ENCODE measurements at regions not wholly inside any gene's neighbourhood (a gene's known extent, or its start where the extent isn't known, plus 50 kb on each side); places are given as distances from the start of the nearest gene placed in this dataset.
"Not testable (repeated sequence)": the region's sequence is repeated elsewhere in the genome, so short reads cannot be mapped to it uniquely, and the experiment has no call there.

DNA sequence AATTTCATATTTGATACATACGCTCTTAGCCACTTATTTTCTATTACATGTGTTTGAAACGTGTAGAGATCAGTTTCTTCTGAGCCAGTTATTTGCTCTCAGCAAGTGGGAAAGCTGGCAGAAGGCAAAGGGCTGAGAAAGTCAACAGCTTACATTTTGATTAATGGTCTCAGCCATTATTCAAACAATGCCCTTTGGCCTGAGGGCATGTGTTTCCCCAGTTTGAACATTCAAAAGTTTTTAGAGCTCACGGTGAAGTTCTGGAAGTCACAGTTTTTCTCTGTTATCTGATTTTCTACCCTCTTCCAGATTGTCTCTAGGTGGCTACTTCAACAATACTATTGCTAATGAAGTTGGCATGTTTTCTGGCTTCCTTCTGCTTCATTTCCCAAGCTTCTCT, 591.8 kb upstream of the CPEB2 start:
- Mint-ChIP-seq H3K4me1 (no peaks in the 10 kb centered on the region), H3K27ac (no peak overlapping the region), H3K9me3 (peaks cover 0 to 3% (median 0%) of the 10 kb centered on the region in 9 donors), H3K4me3 (no peak overlapping the region), H3K36me3 (no peaks in the 10 kb centered on the region), H3K27me3 (peaks cover 0 to 7% (median 0%) of the 10 kb centered on the region in 5 donors)
- POLR2A ChIA-PET: no interaction called here
- ATAC-seq: no peak
- no peak for DNase-seq

DNA sequence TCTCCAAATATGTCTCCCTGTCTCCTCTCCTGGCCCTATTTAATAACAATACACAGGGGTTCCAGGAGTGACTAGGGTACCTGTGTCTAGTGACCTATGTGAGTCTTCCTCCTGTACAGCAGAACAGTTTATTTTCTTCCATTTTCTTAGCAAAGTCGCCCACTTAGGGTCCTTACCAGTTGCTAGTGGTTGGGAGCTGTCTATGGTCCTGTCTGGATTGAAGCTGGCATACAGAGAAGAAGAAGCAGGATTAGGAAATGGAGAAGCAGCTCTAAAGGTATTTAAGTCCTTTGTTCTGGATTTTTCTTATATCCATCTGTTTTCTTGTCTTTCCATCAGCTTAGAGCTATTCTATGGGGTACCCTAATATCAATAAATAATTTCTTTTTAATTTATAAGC, 587.1 kb upstream of the CPEB2 start:
- no peak for DNase-seq
- Mint-ChIP-seq H3K27me3 (peaks cover 0 to 7% (median 0%) of the 10 kb centered on the region in 5 donors), H3K9me3 (peaks cover 0 to 5% (median 0%) of the 10 kb centered on the region in 9 donors), H3K4me3 (no peak overlapping the region), H3K4me1 (no peaks in the 10 kb centered on the region), H3K27ac (no peak overlapping the region), H3K36me3 (no peaks in the 10 kb centered on the region)
- ATAC-seq: no peak
- POLR2A ChIA-PET: no interaction called here

DNA sequence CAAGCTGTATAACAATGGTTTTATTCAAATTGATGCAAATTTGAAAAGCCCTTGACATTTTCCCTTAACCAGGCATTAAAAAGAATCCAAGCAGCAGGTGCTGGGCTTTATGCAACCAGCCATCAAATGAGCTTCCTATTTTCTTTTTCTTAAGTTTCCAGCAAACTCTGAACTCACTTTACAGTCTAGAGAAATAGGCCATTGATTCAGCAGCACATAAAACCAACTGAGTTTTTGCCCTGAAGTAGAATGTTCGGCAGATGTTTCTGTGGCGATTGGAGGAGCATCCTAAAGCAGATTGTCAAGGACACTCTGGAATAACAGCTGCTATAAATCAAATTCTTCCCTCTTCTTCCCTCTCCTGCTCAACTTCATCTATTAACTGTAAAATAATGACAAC, 582.8 kb upstream of the CPEB2 start:
- no peaks in the 10 kb centered on the region for H3K36me3 Mint-ChIP-seq
- no peaks in the 10 kb centered on the region for H3K27me3 Mint-ChIP-seq
- DNase-seq: no peak
- H3K9me3 Mint-ChIP-seq: peaks cover 0 to 9% (median 3%) of the 10 kb centered on the region in 9 donors
- no peak for ATAC-seq
- no peak overlapping the region for H3K4me3 Mint-ChIP-seq
- POLR2A ChIA-PET: no interaction called here
- no peak overlapping the region for H3K27ac Mint-ChIP-seq
- H3K4me1 Mint-ChIP-seq: no peaks in the 10 kb centered on the region

DNA sequence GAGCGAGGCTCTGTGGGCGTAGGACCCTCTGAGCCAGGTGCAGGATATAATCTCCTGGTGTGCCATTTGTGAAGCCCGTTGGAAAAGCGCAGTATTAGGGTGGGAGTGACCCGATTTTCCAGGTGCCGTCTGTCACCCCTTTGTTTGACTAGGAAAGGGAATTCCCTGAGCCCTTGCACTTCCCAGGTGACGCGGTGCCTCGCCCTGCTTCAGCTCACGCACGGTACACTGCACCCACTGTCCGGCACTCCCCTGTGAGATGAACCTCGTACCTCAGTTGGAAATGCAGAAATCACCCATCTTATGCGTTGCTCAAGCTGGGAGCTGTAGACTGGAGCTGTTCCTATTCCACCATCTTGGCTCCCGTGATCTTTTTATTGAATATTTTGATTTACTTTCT, 576.0 kb upstream of the CPEB2 start:
- H3K4me1 Mint-ChIP-seq, H3K36me3 Mint-ChIP-seq, DNase-seq, H3K4me3 Mint-ChIP-seq, ATAC-seq, H3K27ac Mint-ChIP-seq, POLR2A ChIA-PET: not testable (repeated sequence)
- Mint-ChIP-seq H3K27me3 (peaks cover 0 to 22% (median 10%) of the 10 kb centered on the region in 5 donors), H3K9me3 (peaks cover 0 to 29% (median 9%) of the 10 kb centered on the region in 9 donors)

DNA sequence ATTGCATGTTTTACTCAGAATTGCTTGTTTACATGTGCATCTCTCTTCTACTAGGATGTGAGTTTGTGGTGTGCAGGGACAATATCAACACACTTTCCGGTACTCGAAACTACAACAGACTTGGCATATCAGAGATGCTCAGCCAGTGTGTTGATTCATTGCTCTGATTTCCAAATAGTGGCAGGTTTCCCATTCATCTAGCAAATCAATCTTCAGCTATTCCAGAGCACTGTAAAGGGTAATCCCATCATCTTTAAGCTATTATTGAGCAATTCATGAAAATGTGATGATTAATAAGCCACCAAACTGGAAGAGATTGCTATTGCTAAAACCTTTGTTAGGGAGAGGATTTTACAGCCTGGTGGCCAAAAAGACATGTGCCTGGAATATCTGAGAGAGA, 574.2 kb upstream of the CPEB2 start:
- POLR2A ChIA-PET: no interaction called here
- Mint-ChIP-seq H3K4me1 (peaks cover 0 to 4% (median 2%) of the 10 kb centered on the region in 4 donors), H3K36me3 (peaks cover 0 to 9% (median 0%) of the 10 kb centered on the region in 3 donors), H3K27me3 (peaks cover 0 to 26% (median 10%) of the 10 kb centered on the region in 5 donors), H3K4me3 (no peak overlapping the region), H3K27ac (no peak overlapping the region), H3K9me3 (peaks cover 0 to 26% (median 7%) of the 10 kb centered on the region in 9 donors)
- DNase-seq: no peak
- no peak for ATAC-seq

DNA sequence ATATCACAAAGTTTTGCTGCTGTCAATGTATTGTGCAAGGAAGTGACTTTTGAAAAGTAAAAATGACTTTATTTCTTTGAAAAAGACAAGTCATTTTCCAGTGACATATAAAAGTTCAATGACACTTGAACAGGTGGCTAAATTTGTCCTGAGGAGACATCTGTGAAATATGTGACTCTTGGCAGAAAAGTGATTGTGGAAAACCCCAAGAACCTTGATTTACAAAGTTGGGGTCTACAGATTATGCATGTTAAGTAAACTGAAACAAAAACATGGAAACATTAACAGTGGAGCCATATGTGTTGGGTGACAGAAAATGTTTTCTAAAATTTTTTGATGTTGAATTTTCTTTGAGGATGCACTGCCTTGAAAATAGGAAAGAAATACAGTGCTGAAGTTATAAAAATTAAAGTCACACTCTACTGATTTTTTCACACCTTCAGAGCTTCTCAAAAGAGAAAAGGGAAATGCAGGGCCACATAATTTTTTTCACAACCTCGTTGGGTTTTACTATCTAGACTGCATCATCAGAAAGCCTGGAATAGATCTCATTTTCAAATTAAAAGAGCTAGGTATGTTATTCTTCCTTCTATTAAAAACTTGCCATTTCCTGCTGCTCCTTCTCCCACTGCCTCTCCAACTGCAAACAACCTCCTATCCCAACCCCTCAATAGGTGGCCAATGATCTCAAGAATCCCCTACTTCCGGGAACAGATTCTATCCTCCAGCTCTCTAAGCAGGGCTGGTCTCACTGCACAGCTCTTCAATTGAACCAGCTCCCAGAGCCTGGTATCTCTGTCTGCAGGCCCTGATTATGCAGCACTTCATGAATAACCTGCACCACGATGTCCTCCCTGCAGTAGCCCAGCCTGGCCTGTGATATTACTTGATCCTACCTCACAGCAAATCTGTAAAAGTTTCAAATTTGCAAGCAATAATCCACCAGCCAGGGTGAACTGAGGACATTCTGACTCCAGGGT, 570.8 kb upstream of the CPEB2 start:
- POLR2A ChIA-PET: no interaction called here
- H3K4me1 Mint-ChIP-seq: peaks cover 0 to 4% (median 2%) of the 10 kb centered on the region in 4 donors
- ATAC-seq (no peak), DNase-seq (no peak)
- H3K27ac Mint-ChIP-seq: no peak overlapping the region
- H3K4me3 Mint-ChIP-seq: no peak overlapping the region
- H3K9me3 Mint-ChIP-seq: peaks cover 0 to 25% (median 0%) of the 10 kb centered on the region in 9 donors
- H3K36me3 Mint-ChIP-seq: peaks cover 0 to 9% (median 0%) of the 10 kb centered on the region in 3 donors
- peaks cover under 1 to 30% (median 8%) of the 10 kb centered on the region in 5 donors for H3K27me3 Mint-ChIP-seq

DNA sequence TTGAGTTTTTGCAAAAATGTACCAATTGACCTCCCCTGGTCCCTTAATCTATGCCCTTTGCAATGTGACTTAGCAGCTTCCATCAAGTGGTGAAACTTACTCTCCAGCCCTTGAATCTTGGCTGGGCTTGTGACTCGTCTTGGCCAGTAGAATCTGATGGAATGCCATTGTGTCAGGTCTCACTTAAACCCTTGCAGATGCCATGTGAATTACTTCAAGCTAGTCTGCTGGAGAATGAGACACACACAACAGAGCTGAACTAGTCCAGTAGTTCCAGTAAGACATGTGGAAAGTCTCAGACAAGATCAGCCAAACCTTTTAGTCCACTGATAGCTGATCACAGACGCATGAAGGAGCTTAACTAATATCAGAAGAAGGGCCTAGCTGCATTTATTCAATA, 567.8 kb upstream of the CPEB2 start:
- POLR2A ChIA-PET: no interaction called here
- ATAC-seq (no peak), DNase-seq (no peak)
- Mint-ChIP-seq H3K4me1 (peaks cover 0 to 1% (median 0%) of the 10 kb centered on the region in 4 donors), H3K4me3 (no peak overlapping the region), H3K36me3 (no peaks in the 10 kb centered on the region), H3K27ac (no peak overlapping the region), H3K27me3 (peaks cover 0 to 17% (median 2%) of the 10 kb centered on the region in 5 donors), H3K9me3 (peaks cover 0 to 3% (median 0%) of the 10 kb centered on the region in 9 donors)

DNA sequence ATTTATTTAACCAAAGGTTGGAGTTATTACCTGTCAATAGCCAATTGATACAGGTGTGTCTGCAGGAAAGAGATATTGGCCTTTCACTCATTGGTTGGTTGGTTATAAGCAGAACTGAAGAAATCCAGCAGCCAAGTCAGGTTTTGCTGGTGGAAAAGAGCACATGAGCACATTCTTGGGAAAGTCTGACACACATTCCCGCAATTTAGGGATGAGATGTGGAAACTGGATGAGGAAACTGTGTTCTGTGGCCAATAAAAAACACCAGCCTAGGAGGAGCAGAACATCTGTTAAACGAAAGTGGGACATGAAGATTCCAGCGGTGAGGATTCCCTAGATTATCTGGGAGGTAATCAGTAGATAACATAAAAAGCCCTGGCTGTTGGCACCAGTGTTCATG, 567.4 kb upstream of the CPEB2 start:
- Mint-ChIP-seq H3K4me1 (no peaks in the 10 kb centered on the region), H3K36me3 (no peaks in the 10 kb centered on the region), H3K27ac (no peak overlapping the region), H3K9me3 (no peaks in the 10 kb centered on the region), H3K27me3 (peaks cover 0 to 18% (median 0%) of the 10 kb centered on the region in 5 donors), H3K4me3 (no peak overlapping the region)
- ATAC-seq (no peak), DNase-seq (no peak)
- POLR2A ChIA-PET: no interaction called here

DNA sequence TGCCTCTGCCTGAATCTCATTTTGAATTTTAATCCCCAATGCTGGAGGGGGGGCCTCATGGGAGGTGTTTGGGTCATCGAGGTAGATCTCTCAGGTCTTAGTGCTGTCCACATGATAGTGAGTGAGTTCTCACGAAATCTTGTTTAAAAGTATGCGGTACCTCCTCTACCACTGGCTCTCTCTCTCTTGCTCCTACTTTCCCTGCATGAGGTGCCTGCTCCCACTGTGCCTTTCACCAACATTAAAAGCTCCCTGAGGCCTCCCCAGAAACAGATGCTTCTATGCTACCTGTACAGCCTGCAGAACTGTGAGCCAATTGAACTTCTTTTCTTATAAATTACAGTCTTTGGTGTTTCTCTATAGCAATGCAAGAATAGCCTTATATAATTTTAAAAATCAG, 560.7 kb upstream of the CPEB2 start:
- ATAC-seq (no peak), DNase-seq (no peak)
- Mint-ChIP-seq H3K4me3 (no peak overlapping the region), H3K9me3 (peaks cover 0 to 11% (median 0%) of the 10 kb centered on the region in 9 donors), H3K27ac (no peak overlapping the region), H3K36me3 (no peaks in the 10 kb centered on the region), H3K4me1 (no peaks in the 10 kb centered on the region), H3K27me3 (peaks cover 0 to 14% (median 3%) of the 10 kb centered on the region in 5 donors)
- POLR2A ChIA-PET: no interaction called here

DNA sequence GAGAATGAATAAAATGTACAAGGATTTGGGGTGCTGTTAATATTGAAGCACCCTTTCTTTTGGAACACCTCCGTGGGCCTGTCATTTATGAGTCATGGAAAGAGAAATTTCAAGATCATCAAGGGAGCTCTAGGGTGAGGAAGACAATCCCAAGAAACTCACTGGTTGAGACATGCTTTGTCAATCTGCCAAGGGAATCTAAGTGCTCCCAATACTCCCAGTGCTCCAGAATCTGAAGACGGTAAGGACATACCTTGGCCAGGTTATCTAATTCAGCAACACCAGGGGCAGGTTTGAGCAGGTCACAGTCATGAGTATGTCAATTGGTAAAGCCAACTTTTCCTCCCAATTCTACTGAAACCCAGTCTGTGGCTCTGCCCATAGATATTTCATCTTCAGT, 556.4 kb upstream of the CPEB2 start:
- H3K4me3 Mint-ChIP-seq: no peak overlapping the region
- H3K4me1 Mint-ChIP-seq: no peaks in the 10 kb centered on the region
- no peaks in the 10 kb centered on the region for H3K36me3 Mint-ChIP-seq
- no peak overlapping the region for H3K27ac Mint-ChIP-seq
- H3K9me3 Mint-ChIP-seq: peaks cover 0 to 11% (median 0%) of the 10 kb centered on the region in 9 donors
- H3K27me3 Mint-ChIP-seq: peaks cover 0 to 9% (median 3%) of the 10 kb centered on the region in 5 donors
- DNase-seq (no peak), ATAC-seq (no peak)
- POLR2A ChIA-PET: no interaction called here

DNA sequence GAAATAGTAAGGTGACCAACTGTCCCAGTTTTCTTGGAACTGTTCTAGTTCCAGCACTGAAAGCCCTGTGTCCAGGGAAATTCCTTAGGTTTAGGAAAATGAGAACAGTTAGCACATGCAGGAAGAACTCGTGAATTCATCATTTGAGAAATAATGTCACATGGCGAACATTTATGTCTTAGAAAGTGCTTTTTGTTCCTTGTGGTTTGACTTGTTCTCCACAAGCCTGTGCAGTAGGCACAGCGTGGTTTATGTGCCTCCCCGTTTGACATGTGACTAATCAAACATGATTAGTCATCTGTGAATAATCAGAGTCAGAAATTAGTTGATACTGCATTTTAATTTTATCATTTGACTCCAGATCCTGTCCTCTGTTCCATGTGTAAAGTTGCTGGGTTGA, 556.0 kb upstream of the CPEB2 start:
- H3K27me3 Mint-ChIP-seq: peaks cover 0 to 9% (median 3%) of the 10 kb centered on the region in 5 donors
- no peak for DNase-seq
- no peak overlapping the region for H3K27ac Mint-ChIP-seq
- H3K4me1 Mint-ChIP-seq: no peaks in the 10 kb centered on the region
- no peak for ATAC-seq
- no peaks in the 10 kb centered on the region for H3K36me3 Mint-ChIP-seq
- H3K4me3 Mint-ChIP-seq: no peak overlapping the region
- H3K9me3 Mint-ChIP-seq: peaks cover 0 to 11% (median 0%) of the 10 kb centered on the region in 9 donors
- POLR2A ChIA-PET: no interaction called here

DNA sequence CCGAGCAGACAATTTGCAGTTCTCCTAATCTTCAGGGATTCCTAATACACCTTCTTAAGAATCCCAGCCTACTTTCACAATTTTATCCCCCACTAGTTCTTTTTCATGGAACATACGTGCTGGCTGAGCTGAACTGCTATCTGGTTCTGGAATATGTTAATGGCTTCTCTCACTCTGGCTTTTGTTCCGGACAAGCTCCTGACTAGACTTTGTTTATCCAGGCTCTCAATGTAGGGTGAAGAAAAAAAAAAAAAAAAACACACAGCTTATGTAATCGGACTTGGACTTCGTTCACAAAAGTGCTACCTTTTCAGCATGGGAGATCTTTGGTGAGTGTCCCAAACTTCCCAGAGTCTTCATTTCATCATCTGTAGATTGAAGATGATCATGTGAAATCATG, 555.4 kb upstream of the CPEB2 start:
- DNase-seq: no peak
- ATAC-seq: no peak
- POLR2A ChIA-PET: no interaction called here
- H3K27me3 Mint-ChIP-seq: peaks cover 0 to 9% (median 2%) of the 10 kb centered on the region in 5 donors
- no peak overlapping the region for H3K27ac Mint-ChIP-seq
- H3K4me1 Mint-ChIP-seq: no peaks in the 10 kb centered on the region
- H3K36me3 Mint-ChIP-seq: no peaks in the 10 kb centered on the region
- H3K9me3 Mint-ChIP-seq: peaks cover 0 to 11% (median 0%) of the 10 kb centered on the region in 9 donors
- H3K4me3 Mint-ChIP-seq: no peak overlapping the region

DNA sequence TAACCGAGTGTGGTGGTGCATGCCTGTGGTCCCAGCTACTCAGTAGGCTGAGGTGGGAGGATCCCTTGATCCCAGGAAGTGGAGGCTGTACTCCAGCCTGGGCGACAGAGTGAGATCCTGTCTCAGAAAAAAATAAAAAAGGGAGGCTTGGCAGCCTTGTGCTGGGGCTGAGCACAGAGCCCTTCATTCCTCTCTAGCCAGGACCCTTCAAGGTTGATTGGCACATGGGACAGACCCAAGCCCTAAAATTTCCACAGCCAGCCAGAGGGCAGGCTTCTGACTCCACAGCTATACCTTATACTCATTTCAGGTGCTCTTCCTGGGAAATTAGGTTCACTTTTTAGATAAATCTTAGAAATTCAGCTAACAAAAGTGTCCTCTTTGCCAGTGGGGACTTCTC, 553.0 kb upstream of the CPEB2 start:
- Mint-ChIP-seq H3K9me3 (peaks cover 0 to 11% (median 0%) of the 10 kb centered on the region in 9 donors), H3K27me3 (peaks cover 0 to 2% (median 0%) of the 10 kb centered on the region in 5 donors), H3K36me3 (no peaks in the 10 kb centered on the region), H3K27ac (no peak overlapping the region), H3K4me1 (no peaks in the 10 kb centered on the region), H3K4me3 (no peak overlapping the region)
- POLR2A ChIA-PET: no interaction called here
- ATAC-seq (no peak), DNase-seq (no peak)

All from naive thymus-derived CD8-positive, alpha-beta T cell (primary cell).